Epithelial cell of proximal tubule (primary cell): ENCODE measurements at regions not wholly inside any gene's neighbourhood (a gene's known extent, or its start where the extent isn't known, plus 50 kb on each side); places are given as distances from the start of the nearest gene placed in this dataset.
"Not testable (repeated sequence)": the region's sequence is repeated elsewhere in the genome, so short reads cannot be mapped to it uniquely, and the experiment has no call there.

Experiments
- DNase-seq: peaks from one replicate; pipeline ENCODE4 v3.0.0-alpha.2; 2011; ENCODE audit warnings: low read depth
- H3K4me3 ChIP-seq: 2 replicates; pipeline ENCODE4 v1.5.1; 2011; ENCODE audit warnings: low read depth, mild to moderate bottlenecking, low read length
- CTCF ChIP-seq: conservative IDR thresholded peaks from 2 replicates; pipeline ENCODE4 v1.5.1; 2012; ENCODE audit warnings: low read depth, mild to moderate bottlenecking, low read length

GRCh38 chr19:27822336-27822735 is 1390.6 kb downstream of the UQCRFS1 start:
- TF ChIP-seq CTCF: no peak
- no peak overlapping the region for H3K4me3 ChIP-seq
- no peak for DNase-seq

- no peak for TF ChIP-seq CTCF
- no peak for DNase-seq
- no peak overlapping the region for H3K4me3 ChIP-seq
Observed at GRCh38 chr19:27821418-27822018, 1391.4 kb downstream of the UQCRFS1 start.

- no peak for DNase-seq
- H3K4me3 ChIP-seq: no peak overlapping the region
- no peak for TF ChIP-seq CTCF
Observed at GRCh38 chr19:27815985-27816384, 1397.0 kb downstream of the UQCRFS1 start.

- not testable (repeated sequence) for H3K4me3 ChIP-seq, DNase-seq
Observed at GRCh38 chr19:27814834-27815233, 1398.1 kb downstream of the UQCRFS1 start.

GRCh38 chr19:27814274-27814673 is 1398.7 kb downstream of the UQCRFS1 start:
- DNase-seq, H3K4me3 ChIP-seq: not testable (repeated sequence)

GRCh38 chr19:27806471-27807070 is 1406.4 kb downstream of the UQCRFS1 start:
- no peak overlapping the region for H3K4me3 ChIP-seq
- no peak for TF ChIP-seq CTCF
- no peak for DNase-seq

GRCh38 chr19:27805848-27806247 is 1407.1 kb downstream of the UQCRFS1 start:
- no peak for DNase-seq
- no peak for TF ChIP-seq CTCF
- H3K4me3 ChIP-seq: no peak overlapping the region

GRCh38 chr19:27802293-27802692 is 1410.7 kb downstream of the UQCRFS1 start:
- TF ChIP-seq CTCF: peak; percentile 41
- H3K4me3 ChIP-seq: not testable (repeated sequence)

More at GRCh38 chr19:27802293-27802692, 1410.7 kb downstream of the UQCRFS1 start:
- DNase-seq: not testable (repeated sequence)
